ENCODE measurements at regions not wholly inside any gene's neighbourhood (a gene's known extent, or its start where the extent isn't known, plus 50 kb on each side); places are given as distances from the start of the nearest gene placed in this dataset.

GRCh38 chr4:152155070-152155469, 380.8 kb downstream of the FBXW7 start:
- no peak for TF ChIP-seq EZH2 (IDR thresholded peaks at IDR 0.05; ENCODE audit: borderline replicate concordance)
- no peak for TF ChIP-seq EZH2phosphoT487 (IDR thresholded peaks at IDR 0.05; ENCODE audit: low read depth, severe bottlenecking, unreplicated experiment)
- TF ChIP-seq CTCF (IDR thresholded peaks at IDR 0.05; ENCODE audit: poor library complexity) = no peak
- H3K79me2 ChIP-seq = no peaks in the 10 kb centered on the region
- H3K36me3 ChIP-seq (replicated peaks; ENCODE audit: insufficient read depth, low read depth) = no peaks in the 10 kb centered on the region
- no peak overlapping the region for H3K4me3 ChIP-seq
- H4K20me1 ChIP-seq (ENCODE audit: insufficient read depth, poor library complexity, severe bottlenecking) = no peaks in the 10 kb centered on the region
- no peaks in the 10 kb centered on the region for H3K27me3 ChIP-seq
- no peaks in the 10 kb centered on the region for H3K4me1 ChIP-seq (ENCODE audit: insufficient read depth)
- H3K9me3 ChIP-seq (ENCODE audit: low read depth) = no peaks in the 10 kb centered on the region
- no peak for DNase-seq (ENCODE audit: low spot score)
- WGBS (ENCODE audit: low lambda C conversion rate, missing lambda C conversion rate) = 88% methylated on average over 3 of the region's 3 CpGs
- no peak overlapping the region for H3K4me2 ChIP-seq
- H2AFZ ChIP-seq = no peak overlapping the region
- no peak overlapping the region for H3K27ac ChIP-seq
- no peaks in the 10 kb centered on the region for H3K9me2 ChIP-seq (replicated peaks; ENCODE audit: insufficient read depth)

- TF ChIP-seq EZH2phosphoT487 (IDR thresholded peaks at IDR 0.05; ENCODE audit: low read depth, severe bottlenecking, unreplicated experiment) (no peak), CTCF (IDR thresholded peaks at IDR 0.05; ENCODE audit: poor library complexity) (no peak), EZH2 (IDR thresholded peaks at IDR 0.05; ENCODE audit: borderline replicate concordance) (no peak)
Measured at GRCh38 chr4:152154433-152154832, 381.5 kb downstream of the FBXW7 start.

GRCh38 chr4:152153476-152154270, 382.2 kb downstream of the FBXW7 start:
- H3K4me1 ChIP-seq (ENCODE audit: insufficient read depth) = no peaks in the 10 kb centered on the region
- no peak overlapping the region for H3K4me3 ChIP-seq
- TF ChIP-seq CTCF (IDR thresholded peaks at IDR 0.05; ENCODE audit: poor library complexity) (no peak), EZH2 (IDR thresholded peaks at IDR 0.05; ENCODE audit: borderline replicate concordance) (no peak), EZH2phosphoT487 (IDR thresholded peaks at IDR 0.05; ENCODE audit: low read depth, severe bottlenecking, unreplicated experiment) (no peak)
- no peaks in the 10 kb centered on the region for H4K20me1 ChIP-seq (ENCODE audit: insufficient read depth, poor library complexity, severe bottlenecking)
- no peak overlapping the region for H3K4me2 ChIP-seq
- no peaks in the 10 kb centered on the region for H3K9me2 ChIP-seq (replicated peaks; ENCODE audit: insufficient read depth)
- H3K36me3 ChIP-seq (replicated peaks; ENCODE audit: insufficient read depth, low read depth) = no peaks in the 10 kb centered on the region
- H3K9me3 ChIP-seq (ENCODE audit: low read depth) = no peaks in the 10 kb centered on the region
- no peaks in the 10 kb centered on the region for H3K79me2 ChIP-seq
- H2AFZ ChIP-seq = no peak overlapping the region
- DNase-seq (ENCODE audit: low spot score) = no peak
- 89% methylated on average over 8 of the region's 8 CpGs for WGBS (ENCODE audit: low lambda C conversion rate, missing lambda C conversion rate)
- no peaks in the 10 kb centered on the region for H3K27me3 ChIP-seq
- no peak overlapping the region for H3K27ac ChIP-seq

More at GRCh38 chr4:152154433-152154832, 381.5 kb downstream of the FBXW7 start:
- 88% methylated on average over 2 of the region's 2 CpGs for WGBS (ENCODE audit: low lambda C conversion rate, missing lambda C conversion rate)
- H3K9me3 ChIP-seq (ENCODE audit: low read depth) = no peaks in the 10 kb centered on the region
- no peak overlapping the region for H3K4me2 ChIP-seq
- no peaks in the 10 kb centered on the region for H3K4me1 ChIP-seq (ENCODE audit: insufficient read depth)
- H3K9me2 ChIP-seq (replicated peaks; ENCODE audit: insufficient read depth) = no peaks in the 10 kb centered on the region
- H3K79me2 ChIP-seq = no peaks in the 10 kb centered on the region
- no peaks in the 10 kb centered on the region for H3K36me3 ChIP-seq (replicated peaks; ENCODE audit: insufficient read depth, low read depth)
- H2AFZ ChIP-seq = no peak overlapping the region
- no peaks in the 10 kb centered on the region for H4K20me1 ChIP-seq (ENCODE audit: insufficient read depth, poor library complexity, severe bottlenecking)
- H3K4me3 ChIP-seq = no peak overlapping the region
- DNase-seq (ENCODE audit: low spot score) = no peak
- no peaks in the 10 kb centered on the region for H3K27me3 ChIP-seq
- H3K27ac ChIP-seq = no peak overlapping the region

All from hepatocyte (in vitro differentiated cells).